NCI-H1694 treated with DMSO at 0.1 percent for 48 hours (cell line): ENCODE measurements at regions not wholly inside any gene's neighbourhood (a gene's known extent, or its start where the extent isn't known, plus 50 kb on each side); places are given as distances from the start of the nearest gene placed in this dataset.
"Not testable (repeated sequence)": the region's sequence is repeated elsewhere in the genome, so short reads cannot be mapped to it uniquely, and the experiment has no call there.

Experiments
- DNase-seq: peaks from one replicate; lab custom pipeline; 2025; lab: John Stamatoyannopoulos, UW

DNA sequence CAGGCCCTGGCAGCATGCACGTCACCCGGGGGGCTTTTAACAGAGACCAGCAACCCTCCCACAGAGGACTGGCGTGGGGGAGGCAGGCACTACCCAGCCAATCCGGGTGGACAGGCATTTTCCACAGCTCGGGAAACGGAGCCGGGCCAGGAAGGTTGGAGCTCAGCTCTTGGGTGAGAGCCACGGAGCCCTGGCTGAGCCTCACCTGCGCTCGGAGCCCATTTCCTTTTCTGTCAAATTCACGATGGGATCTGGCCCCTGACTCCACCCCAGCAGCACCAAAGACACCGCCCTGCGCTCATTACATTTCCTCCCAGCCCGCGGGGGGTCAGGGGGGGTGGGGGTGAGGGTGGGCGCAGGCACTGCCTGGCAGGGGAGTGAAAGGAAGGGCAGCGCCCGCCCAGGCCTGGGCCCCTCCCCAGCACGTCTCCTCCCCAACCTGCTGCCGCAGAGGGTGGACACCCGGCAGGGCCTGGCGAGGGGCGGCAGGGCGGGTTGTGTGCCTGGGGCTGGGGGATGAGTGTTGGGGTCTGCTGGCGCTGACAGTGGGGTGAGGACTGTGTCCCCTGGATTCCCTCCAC, 145.4 kb downstream of the LAT start:
- DNase-seq, result not testable (repeated sequence)

DNA sequence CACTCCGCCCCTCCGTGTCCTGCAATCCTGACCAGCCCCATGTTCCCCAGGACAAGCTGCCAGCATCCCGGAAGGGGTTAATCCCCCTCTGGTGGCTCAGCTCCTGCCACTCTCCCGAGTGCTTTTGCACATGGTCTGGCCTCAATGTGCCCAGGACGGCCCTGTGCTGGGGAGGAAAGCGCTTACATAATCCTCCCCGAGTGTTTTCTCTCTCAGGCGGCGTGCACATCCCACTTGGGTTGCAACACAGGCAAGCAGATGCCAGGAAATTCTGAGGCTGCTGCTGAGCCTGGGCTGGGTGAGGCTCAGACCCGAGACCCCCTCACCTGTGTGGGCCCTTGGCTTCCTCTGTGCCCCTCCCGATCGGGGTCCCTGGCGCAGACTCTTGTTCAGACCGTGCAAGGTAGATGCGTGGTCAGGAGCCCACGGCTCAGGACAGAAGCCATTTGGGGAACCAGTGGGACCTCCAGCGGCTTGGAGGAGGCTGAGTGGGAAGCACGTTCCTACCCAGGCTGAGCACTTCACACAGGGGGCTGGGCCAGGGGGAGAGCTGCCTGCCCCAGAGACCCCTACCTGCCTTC, 144.7 kb downstream of the LAT start:
- not testable (repeated sequence) for DNase-seq

DNA sequence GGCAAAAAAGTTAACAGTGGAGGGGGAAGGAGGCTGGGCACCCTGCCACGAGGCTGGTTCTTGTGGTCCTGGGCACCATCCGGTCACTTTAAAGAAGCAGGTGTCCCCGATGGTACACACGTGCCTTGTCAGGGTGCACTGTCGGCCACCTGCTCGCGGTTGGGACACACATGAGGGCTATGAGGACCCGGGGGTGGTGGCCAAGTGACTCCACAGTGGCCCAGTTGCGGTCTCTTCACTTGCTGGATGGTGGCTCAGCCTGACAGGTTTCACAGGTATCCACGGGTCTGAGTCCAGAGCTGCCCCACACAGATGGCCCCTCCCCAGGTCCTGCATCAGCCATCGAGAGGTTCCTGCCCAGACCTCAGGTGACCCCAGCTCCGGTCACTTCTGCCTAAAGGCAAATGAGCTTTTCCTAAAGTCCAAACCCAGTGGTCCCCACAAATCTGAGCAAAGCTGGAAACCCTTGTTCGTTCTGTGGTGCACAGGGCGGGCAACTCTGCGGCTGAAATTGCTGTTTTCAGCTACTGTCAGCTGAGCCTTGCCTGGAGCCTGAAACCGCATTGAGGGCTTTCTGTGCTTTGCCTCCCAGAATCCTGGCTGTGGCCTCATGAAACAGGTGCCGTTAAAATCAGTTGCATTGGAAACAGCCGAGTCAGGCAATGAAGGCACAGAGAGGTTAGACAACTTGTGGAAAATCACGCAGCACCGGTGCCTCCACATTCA, 144.0 kb downstream of the LAT start:
- DNase-seq, result not testable (repeated sequence)

DNA sequence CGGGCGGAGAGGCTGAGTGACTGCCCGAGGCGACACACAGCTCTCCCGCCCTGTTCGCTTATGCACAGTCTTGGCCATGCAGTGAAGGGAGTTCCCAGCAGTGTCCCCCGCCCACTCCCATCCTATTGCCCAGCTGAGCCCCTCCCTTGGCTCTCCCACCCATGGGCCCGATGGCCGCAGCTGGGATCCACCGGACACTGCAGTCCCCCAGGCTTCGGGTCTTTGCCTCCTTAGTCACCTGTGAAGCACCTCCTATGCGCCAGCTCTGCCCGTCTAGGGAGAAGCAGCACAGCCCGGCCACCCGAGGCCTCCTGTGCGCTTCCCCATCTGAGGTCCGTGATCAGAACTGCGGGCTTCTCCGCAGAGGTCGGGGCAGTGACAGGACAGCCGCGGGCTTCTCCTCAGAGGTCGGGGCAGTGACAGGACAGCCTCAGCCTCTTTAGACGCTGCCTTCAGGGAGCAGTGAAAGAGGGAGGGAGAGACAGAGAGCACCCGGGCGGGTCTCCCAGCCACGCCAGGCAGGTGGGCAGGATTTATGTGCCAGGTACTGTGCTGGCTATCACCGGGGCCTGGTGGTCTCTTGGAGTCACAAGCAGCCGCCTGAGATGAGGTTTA, 143.1 kb downstream of the LAT start:
- not testable (repeated sequence) for DNase-seq

DNA sequence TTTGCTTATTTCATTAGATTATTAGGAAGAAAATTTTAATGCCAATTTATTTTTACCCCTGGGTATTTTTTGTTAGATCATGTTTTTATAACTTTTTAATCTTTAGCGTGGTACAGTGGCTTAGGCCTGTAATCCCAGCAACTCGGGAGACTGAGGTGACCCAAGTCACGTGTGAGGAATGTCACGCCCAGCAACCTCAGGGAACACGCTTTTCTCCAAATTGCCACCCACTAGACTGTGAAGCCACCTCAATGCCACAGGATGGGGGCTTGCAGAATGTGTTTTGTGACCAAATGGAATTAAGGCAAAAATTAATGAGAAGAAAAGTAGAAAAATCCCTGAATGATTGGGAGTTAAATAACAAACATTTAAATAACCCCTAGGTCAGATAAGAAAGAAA, 141.8 kb downstream of the LAT start:
- no peak for DNase-seq

DNA sequence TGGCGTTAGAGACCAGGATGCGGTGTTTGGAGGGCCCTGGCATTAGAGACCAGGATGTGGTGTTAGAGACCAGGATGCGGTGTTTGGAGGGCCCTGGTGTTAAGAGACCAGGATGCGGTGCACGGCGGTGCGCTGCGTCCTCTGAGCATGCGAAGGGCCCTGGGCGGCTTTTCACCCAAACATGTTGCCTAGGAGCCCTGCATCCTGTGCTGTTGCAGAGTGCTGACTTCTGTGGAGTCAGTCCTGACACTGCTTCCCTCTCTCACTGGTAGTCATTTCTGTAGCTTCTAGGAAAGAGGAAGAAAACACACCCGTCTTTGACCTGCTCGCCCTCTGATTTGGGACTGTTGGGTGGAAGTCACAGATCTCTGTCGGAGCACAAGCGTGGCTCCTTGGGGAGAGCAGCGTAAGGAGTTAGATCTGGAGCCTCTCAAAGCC, 141.2 kb downstream of the LAT start:
- no peak for DNase-seq

DNA sequence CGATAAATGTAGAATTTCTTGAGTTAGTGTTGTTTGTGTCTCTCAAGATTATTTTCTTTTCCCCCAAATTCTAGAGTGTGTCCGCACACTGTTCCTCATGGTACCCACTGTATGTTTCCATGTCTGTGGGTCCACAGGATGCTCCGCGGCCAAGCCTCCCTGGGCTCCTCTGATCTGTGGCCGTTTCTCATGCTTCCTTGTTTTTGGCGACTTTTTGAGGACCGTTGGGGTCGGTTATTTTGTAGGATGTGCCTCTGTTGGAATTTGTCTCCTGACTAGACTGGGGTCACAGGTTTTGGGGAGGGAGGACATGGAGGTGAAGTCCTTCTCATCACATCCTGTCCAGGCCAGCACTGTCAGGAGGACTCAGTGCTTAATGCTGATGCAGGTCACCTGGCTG, 140.0 kb downstream of the LAT start:
- DNase-seq, result no peak

DNA sequence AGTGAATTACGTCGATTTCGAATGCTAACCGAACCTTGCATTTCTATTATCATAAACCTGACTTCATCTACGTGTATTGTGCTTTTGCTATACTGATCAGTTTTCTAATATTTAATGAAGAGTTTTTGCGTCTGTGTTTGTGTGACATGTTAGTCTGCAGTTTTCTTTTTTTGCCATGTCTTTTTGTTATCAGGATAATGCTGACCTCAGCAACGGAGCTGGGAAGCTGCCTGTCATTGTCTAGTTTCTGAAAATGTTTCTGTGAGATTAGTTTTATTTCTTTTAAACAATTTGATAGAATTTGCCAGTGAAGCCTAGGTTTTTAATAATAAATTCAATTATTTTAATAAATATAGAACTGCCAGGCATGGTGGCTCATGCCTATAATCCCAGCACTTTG, 139.3 kb downstream of the LAT start:
- DNase-seq, result not testable (repeated sequence)

DNA sequence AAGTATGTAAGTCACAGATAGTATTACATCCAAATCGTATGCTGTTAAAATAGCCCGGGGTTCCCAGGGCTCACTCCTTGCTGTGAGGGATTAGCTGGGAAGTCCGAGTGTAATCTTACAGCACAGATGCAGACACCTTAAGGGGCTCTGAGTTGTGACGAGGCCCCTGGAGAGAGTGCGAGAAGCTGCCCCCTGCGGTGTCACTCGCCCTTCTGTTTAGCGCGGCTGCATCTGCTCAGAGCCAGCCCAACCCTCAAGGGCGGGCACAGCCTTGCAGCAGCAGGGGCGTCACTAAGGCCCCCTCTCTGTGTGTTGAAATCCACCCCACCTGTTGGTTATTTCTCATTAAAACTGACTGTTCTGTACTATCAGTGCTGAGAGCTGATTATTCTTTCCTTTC, 135.8 kb downstream of the LAT start:
- DNase-seq, result not testable (repeated sequence)

DNA sequence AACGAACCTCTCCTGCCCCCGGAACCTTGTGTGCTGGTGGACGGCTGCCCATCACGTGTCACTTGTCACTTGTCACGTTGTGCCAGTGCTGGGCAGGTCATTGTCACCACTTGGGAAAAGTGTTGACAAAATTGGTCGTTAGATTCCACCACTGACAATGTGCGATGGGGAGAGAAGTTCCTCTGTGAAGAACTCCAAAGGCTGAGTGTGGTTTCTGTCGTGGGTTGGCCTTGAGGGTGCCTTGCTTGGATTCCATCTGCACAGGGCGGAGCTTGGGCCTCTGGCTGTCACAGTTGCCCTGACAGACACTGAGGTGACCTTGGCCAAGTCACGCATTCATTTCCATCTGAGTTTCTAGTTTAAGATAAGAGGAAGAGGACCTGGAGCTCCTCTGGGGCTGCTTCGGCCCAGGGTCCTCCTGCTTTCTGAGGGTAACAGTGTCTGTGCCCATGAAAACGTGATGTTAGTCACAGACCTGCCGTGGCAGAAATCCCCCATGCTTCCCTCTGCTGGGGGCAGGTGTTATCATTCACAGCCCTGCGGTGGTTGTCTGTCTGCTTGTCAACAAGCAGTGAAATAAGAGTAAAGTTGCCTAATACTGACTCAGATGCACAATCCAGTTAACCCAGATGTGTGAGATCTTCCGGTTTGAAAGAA, 133.6 kb downstream of the LAT start:
- DNase-seq, result peak; percentile 1

DNA sequence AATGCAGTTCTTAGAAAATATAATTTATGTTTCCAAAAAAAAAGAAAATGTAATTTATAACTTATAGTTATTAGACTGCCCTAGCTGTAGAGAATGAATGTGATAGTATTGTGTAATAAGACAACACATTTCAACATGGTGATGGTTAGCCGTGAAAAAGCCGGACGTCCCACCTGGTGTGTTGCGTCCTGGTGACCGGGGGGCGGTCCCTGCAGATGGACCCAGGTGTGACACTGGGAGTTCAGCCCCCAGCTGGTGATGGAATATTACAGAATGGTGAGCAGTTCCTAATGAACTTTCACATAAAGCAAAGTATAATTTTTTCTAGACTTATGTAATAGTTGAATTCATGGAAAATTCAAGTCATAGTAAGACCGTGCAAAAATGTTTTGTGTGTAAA, 132.8 kb downstream of the LAT start:
- DNase-seq, result no peak

DNA sequence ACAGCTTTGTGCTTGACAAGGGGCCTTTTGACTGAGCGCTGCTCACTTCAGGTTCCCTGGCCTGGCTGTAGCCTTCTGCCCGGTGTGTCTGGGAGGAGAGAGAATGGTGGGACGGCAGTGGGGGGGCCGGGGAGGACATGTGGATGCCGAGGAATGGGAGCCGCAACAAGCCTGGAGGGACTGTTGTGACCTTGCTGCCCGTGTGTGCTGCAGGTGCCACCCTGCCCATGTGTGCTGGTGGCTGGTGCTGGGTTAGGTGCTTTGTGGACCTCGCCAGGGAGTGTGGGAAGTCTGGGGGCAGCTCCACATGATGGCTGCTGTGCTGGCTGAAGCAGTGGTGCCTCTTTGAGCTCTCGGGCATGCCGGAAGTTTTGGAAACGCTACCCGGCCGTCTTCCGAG, 132.1 kb downstream of the LAT start:
- DNase-seq, result no peak

DNA sequence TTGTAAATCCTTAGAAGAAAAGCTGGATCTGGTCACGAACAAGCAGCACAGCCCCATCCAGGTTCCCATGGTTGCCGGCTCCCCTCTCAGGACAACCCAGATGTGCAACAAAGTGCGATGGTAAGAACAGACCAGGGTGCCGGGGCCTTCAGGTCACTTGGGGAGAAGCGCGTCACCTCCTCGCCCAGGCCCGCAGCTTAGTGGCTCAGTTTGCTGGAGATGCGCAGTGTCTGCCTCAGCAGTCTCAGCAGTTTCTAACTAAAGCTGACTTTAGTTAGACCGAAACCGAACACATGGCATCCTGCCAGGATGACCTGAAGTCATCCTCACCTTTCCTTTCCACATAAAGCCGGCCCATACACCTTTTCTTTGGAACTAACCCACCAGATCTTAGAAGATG, 131.4 kb downstream of the LAT start:
- DNase-seq, result not testable (repeated sequence)

DNA sequence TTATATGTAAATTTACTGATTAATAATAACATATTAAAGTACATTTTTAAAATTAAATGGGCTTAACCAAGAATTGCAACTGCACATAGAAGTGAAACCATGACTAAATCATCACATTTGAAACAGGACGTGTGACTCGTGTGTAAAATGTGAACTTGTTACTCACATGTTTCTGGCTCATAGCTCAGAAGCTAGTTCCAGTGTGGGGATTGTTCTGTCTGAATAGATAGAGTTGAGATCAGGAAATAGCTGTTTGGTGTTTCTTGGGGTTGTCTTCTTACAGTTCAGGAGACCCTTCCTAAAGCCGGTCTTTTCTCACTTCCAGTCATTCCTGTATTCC, 130.9 kb downstream of the LAT start:
- not testable (repeated sequence) for DNase-seq

DNA sequence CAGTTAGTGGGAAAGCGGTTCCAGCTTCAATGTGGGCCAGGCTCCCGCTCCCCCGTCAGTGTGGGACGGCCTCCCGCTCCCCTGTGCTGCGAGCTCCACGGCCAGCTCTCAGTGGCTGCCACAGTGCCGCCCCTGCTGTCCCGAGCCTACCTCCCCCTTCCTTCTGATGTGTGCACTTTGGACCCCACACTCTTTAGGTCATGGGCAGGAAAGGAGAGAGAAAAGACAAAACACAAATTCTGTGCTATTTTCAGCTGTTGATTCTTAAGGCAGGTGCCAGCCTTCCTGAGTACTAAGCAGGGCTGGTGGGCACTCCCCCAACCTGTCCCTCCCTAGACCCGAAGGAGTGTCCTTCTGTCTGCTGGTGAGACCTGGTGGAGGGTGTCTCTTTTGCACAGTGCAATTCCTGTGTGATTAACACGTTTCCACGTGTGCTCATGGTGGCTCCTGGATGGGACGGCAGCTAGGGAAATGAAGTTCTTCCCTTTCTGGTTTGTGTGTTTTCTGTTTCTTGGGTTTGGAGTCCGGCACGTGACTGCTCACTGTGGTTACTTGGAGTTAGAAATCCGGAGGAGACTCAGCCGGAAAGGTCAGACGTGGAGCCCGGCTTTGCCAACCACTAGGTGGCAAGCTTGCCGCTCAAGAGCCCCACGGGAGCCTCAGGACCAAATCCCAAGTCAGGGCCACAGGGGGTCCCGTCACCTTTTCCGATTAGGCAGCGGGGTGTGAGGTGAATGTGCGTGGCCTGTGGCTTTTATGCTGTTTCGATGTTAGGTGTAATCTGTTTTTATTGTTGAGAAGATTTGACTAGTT, 130.3 kb downstream of the LAT start:
- peak; percentile 12 for DNase-seq

DNA sequence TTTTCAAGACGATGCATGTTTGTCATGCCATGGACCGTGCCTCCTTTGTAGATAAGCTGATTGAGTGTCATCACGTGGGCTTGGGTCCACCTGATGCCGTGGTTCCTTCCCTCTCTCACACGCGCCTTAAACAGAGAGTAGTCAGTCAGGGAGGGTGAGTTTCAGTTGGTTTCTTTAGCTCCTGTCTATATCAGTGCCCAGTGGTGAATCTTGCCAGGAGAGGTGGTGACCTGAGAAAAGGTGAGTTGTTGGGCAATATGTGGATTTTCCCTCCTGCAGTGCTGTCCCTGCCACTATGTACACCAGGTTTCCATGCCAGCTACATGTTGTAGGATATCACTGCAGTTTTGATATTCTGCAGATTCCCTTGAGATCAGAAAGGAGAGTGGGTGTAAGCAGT, 129.7 kb downstream of the LAT start:
- DNase-seq, result no peak

DNA sequence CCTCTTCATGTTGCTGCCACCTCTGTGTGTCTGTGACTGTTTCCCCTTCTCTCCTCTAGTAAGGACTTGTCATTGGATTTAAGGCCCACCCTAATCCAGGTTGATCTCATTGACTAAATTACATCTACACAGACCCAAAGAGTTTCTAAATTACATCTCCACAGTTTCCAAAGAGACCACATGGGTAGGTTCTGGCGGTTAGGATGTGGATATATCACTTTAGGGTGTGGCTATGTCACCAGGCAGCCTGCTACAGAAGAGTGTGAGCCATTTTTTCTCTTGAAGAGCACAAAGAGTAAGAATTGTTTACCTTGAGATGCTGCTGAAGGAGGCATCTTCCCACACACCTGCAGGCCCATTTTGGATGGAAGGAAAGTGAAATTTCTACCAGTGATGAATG, 128.6 kb downstream of the LAT start:
- not testable (repeated sequence) for DNase-seq

DNA sequence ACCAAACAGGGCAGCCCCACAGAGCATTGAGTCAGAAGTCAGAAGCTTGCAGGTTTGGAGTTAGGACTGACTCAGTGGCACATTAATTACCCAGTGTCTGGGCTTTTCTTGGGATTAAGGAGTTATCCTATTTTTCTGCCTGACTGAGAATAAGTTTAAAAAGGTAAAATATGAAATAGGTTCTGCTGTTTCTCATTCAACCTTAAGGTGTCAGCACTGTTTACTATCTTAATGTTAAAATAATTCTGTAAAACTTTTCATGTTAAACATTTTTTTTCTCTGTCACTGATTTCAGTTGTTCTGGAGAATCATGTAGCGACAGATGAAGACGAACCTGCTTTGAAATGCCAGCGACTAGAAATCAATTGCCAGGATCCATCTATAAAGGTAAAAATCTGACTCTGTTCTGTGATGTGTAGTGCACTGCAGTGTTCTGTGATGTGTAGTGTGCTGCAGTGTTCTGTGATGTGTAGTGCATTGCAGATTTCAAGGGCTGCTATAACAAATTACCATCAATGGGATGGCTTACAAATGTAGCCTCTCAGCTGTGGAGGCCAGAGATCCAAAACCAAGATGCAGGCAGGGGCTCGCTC, 128.0 kb downstream of the LAT start:
- no peak for DNase-seq

DNA sequence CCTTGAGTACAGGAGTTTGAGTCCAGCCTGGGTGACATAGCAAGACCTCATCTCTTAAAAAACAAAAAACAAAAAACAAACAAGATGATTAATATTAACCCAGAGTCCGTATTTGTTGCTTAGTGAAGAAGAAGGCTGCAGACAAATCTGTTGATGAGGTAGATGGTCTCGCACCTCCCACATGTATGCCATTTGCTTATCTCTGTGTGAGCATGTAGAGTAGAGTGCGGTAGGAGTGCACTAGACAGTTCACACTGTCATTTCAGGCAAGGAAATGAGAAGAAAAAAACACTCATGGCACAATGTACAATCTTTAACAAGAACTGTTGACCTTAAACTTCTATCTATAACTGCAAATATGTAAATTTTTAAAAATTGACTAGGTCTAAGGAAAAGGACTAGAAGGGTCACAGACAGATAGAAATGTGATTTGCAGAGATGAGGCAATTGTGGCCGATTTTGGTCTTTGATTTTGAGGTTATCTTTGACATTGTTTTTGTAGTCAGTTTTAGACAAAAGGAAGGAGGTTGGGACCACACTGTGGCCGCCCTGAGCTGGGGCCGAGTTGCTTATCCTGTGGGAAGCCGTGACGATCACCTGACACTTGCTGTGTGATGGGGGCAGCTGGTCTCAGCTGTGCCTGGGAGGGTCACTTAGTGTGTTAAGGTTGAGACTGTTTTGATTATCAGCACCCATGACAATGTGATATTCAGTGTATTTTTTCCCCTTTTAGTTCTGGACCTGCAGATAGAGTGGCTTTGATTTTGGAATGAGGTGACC, 127.2 kb downstream of the LAT start:
- DNase-seq, result not testable (repeated sequence)

DNA sequence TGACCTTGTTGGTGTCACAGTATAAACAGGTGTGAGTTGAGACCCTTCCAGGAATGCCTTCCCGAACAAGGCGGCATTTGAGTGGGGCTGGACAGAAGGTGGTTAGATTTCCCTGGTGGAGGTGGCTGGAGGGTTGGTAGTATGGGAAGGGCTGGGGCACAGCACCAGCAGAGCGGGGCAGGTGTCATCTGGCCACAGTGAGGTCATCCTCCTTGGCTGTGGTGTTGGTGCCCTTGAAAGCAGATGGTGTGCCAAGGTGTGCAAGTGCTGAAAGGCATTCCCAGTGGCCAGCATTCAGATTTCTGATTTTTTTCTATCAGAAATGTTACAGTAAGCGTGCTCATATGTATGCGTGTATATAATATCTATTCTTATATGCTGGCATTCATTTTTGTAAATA, 126.6 kb downstream of the LAT start:
- DNase-seq, result no peak
